ENCODE measurements at regions not wholly inside any gene's neighbourhood (a gene's known extent, or its start where the extent isn't known, plus 50 kb on each side); places are given as distances from the start of the nearest gene placed in this dataset.

DNA sequence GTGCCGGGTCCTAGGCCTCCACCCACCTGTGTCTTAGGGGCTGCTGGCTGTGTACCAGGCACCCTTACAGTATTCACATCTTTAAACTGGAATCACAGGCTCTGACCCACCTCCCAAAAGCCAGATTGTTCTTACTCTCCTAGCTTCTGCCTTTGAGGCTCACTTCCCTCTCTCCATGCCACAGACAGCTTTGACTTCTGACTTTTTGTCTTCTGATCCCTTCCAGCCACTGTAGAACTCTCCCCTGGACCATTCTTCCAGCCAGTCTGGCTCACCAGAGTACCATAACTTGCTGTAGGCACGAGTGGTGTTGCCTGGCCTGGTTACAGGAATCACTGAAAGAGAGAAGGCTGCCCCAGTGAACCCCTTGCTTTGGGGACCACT is 58.1 kb upstream of the STUM start:
- DNase-seq (ENCODE audit: low spot score), result peak; percentile 17

DNA sequence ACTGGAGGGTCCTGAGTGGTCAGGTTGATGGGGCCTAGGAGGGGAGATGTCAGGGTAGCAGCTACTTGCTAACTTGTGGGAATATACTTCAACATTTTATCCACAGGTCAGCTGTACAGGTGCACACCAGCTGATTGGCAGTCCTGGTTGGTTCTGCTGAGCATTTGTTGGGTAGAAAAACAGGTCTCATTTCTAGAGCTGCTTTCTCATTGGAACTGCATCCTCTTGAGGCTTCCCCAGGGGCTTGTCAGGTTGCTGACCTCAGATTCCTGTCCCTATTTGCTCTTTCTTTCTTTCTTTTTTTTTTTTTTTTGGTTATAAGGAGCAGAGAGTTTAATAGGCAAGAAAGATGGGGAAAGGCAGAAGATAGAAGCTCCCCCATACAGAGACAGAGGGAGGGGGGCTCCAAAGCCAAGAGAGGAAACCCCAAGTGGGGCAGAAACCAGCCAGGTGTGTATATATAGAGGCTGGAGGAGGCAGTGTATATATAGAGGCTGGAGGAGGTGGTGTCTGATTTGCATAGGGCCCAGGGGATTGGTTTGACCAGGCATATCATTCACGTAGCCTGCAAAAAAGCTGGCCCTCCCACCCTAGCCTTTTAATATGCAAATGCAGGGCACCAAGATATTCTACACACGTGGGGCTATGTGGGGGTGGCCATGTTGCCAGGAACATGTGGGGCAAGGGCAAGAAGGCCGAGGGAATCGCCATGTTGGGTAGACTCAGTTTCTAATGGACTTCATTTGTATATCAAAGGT is 57.3 kb upstream of the STUM start:
- peak; percentile 19 for DNase-seq (ENCODE audit: low spot score)

DNA sequence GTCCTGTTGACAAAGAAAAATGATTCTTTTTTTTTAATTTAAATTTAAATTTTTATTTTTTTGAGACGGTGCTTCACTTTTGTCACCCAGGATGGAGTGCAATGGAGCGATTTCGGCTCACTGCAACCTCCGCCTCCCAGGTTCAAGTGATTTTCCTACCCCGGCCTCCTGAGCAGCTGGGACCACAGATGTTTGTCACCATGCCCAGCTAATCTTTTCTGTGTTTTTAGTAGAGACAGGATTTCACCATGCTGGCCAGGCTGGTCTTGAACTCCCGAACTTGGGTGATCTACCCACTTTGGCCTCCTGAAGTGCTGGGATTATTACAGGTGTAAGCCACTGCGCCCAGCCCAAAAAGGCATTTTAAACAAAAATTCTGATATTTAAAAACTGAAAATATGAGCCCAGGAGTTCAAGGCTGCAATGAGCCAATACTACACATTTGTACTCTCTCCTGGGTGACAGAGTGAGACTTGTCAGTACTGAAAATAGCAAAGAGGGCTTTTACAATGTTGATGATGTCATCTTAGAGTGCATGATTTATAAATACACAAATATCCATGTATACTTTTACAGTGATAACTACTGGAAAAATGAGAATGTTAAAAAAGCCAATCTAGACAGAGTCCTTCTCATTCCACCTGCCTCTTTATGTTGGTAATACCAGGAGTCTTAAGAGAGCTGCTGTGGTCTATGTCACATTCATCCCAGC is 56.0 kb upstream of the STUM start:
- peak; percentile 17 for DNase-seq (ENCODE audit: low spot score)

DNA sequence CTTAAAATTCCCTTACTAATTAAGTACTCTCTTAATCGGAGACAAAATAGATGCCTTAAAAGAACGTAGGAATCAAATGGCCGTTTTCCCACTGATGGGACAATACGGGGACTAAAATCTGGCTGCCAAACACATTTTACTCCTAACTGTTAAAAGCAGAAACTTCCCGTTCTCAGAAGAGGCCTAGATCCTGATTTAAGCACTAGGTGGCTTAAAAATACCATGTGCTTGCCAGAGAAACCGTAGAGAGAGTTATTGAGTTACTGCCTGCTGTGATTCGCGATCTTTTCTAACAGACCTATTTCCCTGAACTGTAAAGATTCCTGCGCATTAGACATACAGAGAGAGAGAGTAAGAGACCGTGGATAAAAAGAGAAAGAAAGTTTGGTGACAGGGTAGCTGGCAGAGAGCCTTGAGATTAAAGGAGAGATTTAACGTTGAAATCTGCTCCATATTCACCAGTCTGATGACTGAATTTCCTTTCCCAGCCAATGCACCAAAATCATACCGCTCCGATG is 54.4 kb upstream of the STUM start:
- DNase-seq (ENCODE audit: low spot score), result peak; percentile 19

DNA sequence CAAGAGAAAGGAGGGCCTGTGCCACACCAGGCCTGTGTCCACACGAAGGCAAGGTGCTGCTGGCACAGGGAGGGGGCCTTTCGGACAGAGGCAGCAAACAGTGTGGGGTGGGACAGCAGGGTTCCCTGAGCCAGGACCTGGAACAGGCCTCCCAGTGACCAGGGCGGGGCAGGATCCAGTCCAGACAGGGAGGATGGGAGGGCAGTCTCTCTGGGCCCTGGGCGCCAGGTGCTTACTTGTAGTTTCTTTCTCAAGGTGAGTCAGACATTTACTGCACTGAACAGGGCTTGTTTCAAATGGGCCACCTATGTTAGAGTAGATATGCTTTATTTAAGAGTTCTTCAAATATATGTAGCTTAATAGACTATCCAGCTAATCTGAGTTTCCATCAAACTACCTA is 52.8 kb upstream of the STUM start:
- DNase-seq (ENCODE audit: low spot score), result peak; percentile 33

DNA sequence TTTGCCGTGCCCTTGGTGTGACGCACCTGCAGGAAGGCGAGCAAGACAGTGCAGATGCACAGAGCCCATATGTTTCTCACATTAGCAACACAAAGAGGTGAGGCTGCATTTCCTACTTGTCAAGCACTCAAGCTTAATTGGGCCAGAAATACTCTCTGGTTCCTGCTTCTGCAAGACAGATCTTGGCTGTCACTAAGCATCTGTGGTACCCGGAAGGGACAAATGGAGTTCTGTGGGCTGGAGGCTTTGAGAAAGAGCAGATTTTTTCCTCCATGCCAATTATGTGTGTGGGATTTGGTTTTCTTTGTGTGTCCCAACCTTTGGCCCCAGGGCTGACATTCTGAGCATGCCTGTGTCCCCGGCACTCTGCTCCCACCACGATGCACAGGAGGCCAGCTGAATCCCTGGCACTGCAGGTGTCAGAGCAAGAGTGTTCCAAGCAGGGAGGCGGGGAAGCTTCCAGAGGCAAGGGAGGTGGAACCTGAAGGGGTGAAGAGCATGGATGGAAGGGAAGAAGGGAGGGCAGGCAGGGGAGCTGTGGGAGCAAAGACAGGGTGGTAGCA is 52.0 kb upstream of the STUM start:
- DNase-seq (ENCODE audit: low spot score), result peak; percentile 52

DNA sequence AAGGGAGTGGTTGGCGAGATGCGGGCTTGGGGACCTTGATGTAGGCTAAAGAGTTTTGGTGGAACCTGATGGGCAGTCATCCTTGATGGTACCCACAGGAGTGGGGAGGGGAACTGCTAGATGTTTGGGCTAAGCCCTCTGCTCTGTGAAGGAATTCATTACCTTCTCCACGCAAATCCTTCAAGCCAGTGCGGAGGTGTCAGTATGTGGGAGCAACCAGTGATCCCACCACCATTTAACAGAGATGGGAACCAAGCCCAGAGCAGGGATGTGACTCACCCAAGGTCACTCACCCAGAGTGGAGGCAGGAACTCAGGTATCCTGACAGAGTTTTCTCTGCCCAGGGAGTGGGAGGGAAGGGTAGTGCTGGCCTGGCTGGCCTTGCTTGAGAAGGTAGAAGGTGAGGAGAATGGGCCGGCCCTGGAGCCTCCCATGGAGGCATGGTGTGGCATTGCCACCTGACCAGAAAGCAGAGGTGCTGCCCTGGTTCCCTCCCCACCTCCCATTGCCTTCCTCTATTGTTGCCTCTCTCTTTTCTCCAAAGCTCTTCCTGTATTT is 51.2 kb upstream of the STUM start:
- peak; percentile 33 for DNase-seq (ENCODE audit: low spot score)

DNA sequence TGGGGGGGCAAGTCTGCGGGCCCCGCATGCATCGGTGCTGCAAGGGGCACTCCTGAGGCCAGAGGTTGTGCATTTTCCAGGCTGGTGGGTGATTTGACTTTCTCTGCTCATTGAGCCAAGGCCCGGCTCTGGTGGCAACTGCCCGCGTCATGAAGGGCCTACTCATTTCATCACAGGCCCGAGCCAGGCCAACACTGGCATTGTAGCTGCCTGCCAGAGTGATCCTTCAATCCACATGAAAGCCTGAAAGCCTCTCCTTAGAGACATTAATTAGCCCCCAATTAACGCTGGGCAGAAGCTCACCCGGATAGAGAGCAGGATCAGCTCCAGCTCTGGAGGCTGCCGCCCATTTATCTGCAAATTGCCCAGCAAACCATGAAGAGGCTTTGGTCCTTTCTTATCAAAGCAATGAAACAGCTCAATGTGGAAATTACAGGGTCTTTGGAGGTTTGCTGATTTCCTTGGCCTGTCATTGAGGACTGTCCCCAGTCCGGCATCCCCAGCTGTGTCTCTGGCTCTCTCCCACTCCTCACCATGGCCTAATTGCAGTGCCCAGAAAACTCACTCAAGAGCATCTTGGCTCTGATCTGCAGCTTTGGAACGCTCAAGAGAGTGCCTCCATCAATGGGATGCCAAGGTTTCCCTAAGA is 50.4 kb upstream of the STUM start:
- DNase-seq (ENCODE audit: low spot score), result peak; percentile 42

DNA sequence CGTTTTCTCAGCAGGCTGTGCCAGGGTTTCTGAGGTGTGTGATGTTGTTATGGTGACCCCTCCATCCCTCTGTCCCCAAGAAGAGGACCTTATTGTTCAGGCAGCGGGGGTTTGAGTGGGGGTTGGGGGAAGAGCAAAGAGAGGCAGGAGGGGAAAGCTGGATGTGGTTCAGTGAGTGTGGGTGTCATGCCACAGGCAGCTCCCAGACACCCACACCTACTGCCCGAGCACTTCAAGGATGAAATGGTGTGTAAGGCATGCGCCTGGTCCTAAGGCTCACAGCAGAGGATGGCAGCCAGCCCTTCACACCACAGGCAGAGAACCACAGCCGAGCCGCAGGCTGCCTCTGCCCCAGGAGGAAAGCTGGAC is 49.9 kb upstream of the STUM start:
- DNase-seq (ENCODE audit: low spot score), result peak; percentile 33

Measured in ecto neural progenitor cell (in vitro differentiated cells).